Epithelial cell of esophagus (primary cell): ENCODE measurements at regions not wholly inside any gene's neighbourhood (a gene's known extent, or its start where the extent isn't known, plus 50 kb on each side); places are given as distances from the start of the nearest gene placed in this dataset.

ENCODE experiments used
- DNase-seq: peaks from one replicate; pipeline ENCODE4 v3.0.0; 2010; ENCODE audit warnings: low read depth
- H3K4me3 ChIP-seq: 2 replicates; pipeline ENCODE4 v1.5.1; 2011; ENCODE audit warnings: mild to moderate bottlenecking, low read length, control low read depth
- TF ChIP-seq, protein P1 (sequence below): IDR thresholded peaks from 2 replicates; pipeline ENCODE4 v1.5.1; 2011; ENCODE audit warnings: low read depth, mild to moderate bottlenecking, low read length, control low read depth, inconsistent platforms; ENCODE audit not compliant: insufficient read depth; ENCODE audit errors: missing control alignments

DNA sequence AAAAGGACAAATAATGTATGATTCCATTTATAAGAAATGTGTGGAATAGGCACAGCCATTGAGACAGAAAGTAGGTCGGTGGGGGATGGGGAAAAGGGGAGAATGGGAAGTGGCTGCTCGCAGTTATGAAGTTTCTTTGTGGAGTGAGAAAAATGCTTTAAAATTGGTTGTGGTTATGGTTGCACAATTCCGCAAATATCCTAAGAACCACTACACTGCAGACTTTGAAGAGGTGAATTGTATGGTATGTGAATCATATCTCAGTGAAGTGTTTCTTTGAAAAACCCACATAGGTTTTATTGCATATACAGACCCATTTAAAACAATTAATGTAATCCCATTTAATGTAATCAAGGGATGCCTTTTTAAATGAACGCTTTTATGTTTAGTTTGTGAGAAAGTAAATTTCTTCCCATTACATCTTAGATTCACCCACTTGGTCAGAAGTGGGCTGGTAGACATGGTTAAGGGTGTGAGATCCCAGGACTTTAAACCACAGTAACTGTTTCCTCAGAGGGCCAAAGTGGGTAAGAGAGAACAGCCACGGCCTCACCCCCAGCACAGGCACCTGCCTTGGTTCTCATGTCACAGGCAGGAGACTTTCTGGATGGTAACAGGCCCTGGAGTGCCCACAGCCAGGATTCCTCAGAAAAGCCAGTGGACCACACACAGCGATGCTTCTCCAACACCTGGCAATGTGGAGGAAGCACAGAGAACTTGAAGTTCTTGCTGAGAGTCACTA, 119.3 kb upstream of the GJB6 start:
- H3K4me3 ChIP-seq, result no peak overlapping the region
- peak; percentile 82 for DNase-seq
- TF ChIP-seq, protein P1, sequence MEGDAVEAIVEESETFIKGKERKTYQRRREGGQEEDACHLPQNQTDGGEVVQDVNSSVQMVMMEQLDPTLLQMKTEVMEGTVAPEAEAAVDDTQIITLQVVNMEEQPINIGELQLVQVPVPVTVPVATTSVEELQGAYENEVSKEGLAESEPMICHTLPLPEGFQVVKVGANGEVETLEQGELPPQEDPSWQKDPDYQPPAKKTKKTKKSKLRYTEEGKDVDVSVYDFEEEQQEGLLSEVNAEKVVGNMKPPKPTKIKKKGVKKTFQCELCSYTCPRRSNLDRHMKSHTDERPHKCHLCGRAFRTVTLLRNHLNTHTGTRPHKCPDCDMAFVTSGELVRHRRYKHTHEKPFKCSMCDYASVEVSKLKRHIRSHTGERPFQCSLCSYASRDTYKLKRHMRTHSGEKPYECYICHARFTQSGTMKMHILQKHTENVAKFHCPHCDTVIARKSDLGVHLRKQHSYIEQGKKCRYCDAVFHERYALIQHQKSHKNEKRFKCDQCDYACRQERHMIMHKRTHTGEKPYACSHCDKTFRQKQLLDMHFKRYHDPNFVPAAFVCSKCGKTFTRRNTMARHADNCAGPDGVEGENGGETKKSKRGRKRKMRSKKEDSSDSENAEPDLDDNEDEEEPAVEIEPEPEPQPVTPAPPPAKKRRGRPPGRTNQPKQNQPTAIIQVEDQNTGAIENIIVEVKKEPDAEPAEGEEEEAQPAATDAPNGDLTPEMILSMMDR, result no peak

DNA sequence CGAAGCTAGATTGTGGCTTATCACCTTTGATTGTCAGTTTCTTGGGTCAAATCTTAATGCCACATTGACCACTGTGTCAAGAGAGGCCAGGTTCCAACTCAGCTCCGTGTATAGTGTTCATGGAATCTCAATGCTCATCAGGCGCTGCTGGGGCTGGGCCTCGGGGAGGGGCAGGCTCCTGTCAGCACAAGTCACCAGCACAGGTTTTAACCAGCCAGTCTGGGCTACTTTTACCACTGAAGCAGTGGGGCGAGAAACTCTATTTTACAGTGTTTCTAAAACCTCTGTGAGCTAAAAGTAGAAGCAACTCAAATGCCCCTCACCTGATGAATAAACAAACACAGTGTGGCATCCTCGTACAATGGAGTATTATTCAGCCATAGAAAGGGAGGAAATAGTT, 118.7 kb upstream of the GJB6 start:
- TF ChIP-seq, protein P1, result no peak
- peak; percentile 89 for DNase-seq
- no peak overlapping the region for H3K4me3 ChIP-seq

DNA sequence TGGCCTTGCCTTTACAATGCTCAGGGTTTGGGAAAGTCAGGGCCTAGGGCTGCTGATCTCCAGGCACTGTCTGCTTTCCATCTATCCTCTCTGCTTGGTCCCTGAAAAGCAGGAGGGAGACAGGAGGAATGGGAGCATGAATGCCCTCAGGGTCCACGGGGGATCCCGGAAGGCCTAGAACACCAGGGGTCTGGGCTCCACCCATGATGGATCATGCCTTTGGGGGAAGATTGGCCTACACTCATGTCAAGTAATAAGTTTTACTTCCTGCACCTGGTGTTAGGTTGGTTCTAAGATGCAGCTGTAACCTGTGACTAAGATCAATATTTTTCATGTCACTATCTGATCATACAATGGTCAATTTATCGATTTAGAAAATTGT, 118.3 kb upstream of the GJB6 start:
- DNase-seq, result no peak
- H3K4me3 ChIP-seq, result no peak overlapping the region
- TF ChIP-seq, protein P1, result no peak

DNA sequence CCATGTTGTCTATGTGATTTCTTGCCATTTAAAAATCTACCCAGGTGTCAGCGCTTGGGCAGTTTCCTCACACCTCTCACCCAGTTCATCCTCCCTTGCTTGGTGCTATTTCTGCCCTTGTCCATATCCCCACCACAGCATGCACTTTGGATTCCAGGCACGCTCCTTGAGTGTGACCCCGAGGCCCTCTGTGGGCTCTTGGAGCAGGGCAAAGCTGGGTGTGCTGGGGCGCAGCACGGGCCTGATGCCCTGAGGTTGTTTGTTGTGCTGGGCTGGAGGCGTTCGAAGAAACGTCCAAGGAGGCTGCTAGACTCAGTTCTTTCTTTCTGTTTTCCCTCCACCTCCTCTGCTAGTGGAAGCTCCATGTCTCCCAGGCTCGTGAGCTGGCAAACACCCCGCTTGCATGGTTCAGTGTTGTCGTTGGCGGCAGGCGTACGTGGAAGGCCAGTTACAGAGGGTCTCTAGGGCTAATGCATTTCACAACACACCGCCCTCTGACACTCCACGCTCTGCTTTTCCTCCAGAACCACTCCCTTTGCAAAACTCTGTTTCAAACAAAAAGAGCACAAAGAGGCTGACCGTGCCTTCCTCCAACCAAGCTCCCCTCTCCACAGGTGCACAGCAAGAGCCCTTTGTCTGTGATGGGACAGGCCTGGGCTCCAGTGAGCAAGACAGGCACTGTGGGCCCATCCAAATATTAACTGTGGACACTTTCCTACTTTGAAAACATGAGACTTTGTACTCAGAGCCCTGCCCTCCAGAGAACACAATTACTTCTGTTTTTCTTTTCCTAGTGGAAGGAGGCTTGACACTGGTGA, 117.7 kb upstream of the GJB6 start:
- TF ChIP-seq, protein P1, result no peak
- DNase-seq, result no peak
- H3K4me3 ChIP-seq, result no peak overlapping the region

DNA sequence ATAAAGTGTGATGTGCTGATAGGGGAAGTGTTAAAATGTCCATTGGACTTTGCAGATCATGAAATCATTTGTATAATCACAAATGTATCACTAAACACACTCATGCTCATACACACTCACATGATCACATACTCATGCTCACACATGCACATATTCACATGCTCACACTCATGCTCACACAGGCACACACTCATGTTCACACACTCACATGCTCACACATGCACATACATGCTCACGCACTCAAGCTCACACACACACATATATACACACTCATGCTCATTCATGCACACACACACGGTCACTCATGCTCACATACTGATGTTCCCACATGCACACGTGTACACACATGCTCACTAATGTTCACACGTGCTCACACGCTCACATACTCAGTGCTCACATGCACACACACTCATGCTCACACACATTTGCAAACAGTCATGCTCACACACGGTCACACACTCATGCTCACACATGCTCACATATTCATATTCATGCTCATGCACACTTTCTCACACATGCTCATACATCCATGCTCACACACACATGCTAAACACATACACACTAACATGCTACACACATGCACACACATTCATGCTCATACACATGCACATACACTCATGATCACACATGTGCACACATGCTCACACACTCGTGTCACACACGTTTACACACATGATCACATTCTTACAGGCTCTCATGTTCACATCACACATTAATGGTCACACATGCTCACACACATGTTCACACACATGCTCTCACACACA, 116.7 kb upstream of the GJB6 start:
- no peak overlapping the region for H3K4me3 ChIP-seq
- TF ChIP-seq, protein P1, result no peak
- no peak for DNase-seq

DNA sequence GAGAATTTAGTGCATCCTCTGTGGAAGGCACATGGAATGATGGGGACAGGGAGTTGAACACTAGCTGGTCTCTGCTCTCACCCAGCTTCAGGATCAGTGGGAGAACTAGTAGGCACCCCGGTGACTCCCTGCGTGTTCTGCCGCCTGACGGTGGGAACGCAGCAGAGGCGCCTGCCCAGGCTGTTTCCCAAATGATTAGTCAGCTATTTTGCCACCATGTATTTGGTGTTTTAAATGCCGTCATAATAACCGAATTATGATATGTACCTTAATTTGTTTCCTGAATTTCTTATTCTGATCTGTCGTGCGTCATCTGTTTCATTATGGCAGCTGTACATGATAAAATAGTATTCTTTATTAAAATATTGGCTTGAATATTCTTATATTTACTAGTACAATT, 115.9 kb upstream of the GJB6 start:
- TF ChIP-seq, protein P1, result no peak
- no peak overlapping the region for H3K4me3 ChIP-seq
- no peak for DNase-seq
